HEK293 (cell line): ENCODE measurements at regions not wholly inside any gene's neighbourhood (a gene's known extent, or its start where the extent isn't known, plus 50 kb on each side); places are given as distances from the start of the nearest gene placed in this dataset.

ENCODE experiments used
- CTCF ChIA-PET: fragments of 350-600 bp; formaldehyde crosslinking; extraction: SDS; loops from one replicate; lab custom pipeline; 2021; ENCODE audit warnings: antibody characterized with exemption; lab: Yijun Ruan, JAX
- POLR2A ChIA-PET: fragments of 300-600 bp; formaldehyde crosslinking; extraction: SDS; loops from one replicate; lab custom pipeline; 2020; ENCODE audit warnings: antibody characterized with exemption, inconsistent platforms; lab: Yijun Ruan, JAX
- H3K27ac ChIP-seq: fragments of 200-500 bp; sonication (Bioruptor generic); 2 replicates; pipeline ENCODE4 v1.5.1; 2014; ENCODE audit warnings: low read depth, low read length, control low read depth, inconsistent platforms; ENCODE audit errors: extremely low read depth
- H3K36me3 ChIP-seq, 2 experiments: fragments of 200-500 bp in 1 of 2; sonication (Bioruptor generic) in 1 of 2; 1 replicate in 1 of 2; 2 replicates in 1 of 2; pipeline ENCODE4 v1.5.1; 2014 to 2017; ENCODE audit warnings: inconsistent platforms in 2 of 2, low read length in 2 of 2; ENCODE audit not compliant: control insufficient read depth in 2 of 2, insufficient read depth in 1 of 2
- H3K4me1 ChIP-seq: fragments of 200-500 bp; sonication (Bioruptor generic); 2 replicates; pipeline ENCODE4 v1.5.1; 2014; ENCODE audit warnings: mild to moderate bottlenecking, low read length, inconsistent platforms; ENCODE audit not compliant: control insufficient read depth, insufficient read depth
- H3K4me3 ChIP-seq: 2 replicates; pipeline ENCODE4 v1.5.1; 2011; ENCODE audit warnings: low read depth, mild to moderate bottlenecking, control low read depth, low read length, moderate library complexity
- H3K9me3 ChIP-seq: fragments of 200-500 bp; sonication (Bioruptor generic); 2 replicates; pipeline ENCODE4 v1.5.1; 2014; ENCODE audit warnings: low read depth, low read length, inconsistent platforms; ENCODE audit not compliant: control insufficient read depth, insufficient read depth
- KLF16 ChIP-seq: fragments of 450-650 bp; formaldehyde crosslinking; IDR thresholded peaks from 2 replicates; pipeline ENCODE4 v1.5.1; 2017; ENCODE audit warnings: missing biosample characterization, missing genetic modification characterization
- KLF9 ChIP-seq: fragments of 450-650 bp; formaldehyde crosslinking; IDR thresholded peaks from 2 replicates; pipeline ENCODE4 v1.5.1; 2016; ENCODE audit warnings: missing biosample characterization, missing genetic modification characterization, low read depth
- MYNN ChIP-seq: fragments of 450-650 bp; formaldehyde crosslinking; IDR thresholded peaks from 2 replicates; pipeline ENCODE4 v1.5.1; 2016; ENCODE audit warnings: missing biosample characterization, missing genetic modification characterization, borderline replicate concordance
- YY1 ChIP-seq: fragments of 450-650 bp; formaldehyde crosslinking; IDR thresholded peaks from 2 replicates; pipeline ENCODE4 v1.5.1; 2018; ENCODE audit warnings: missing biosample characterization, missing genetic modification characterization
- ZEB2 ChIP-seq: fragments of 450-650 bp; formaldehyde crosslinking; IDR thresholded peaks from 2 replicates; pipeline ENCODE4 v1.5.1; 2016; ENCODE audit warnings: missing biosample characterization, missing genetic modification characterization
- ZFP41 ChIP-seq: fragments of 450-650 bp; formaldehyde crosslinking; IDR thresholded peaks from 2 replicates; pipeline ENCODE4 v1.5.1; 2016; ENCODE audit warnings: missing biosample characterization, missing genetic modification characterization, borderline replicate concordance
- ZFP69B ChIP-seq: fragments of 450-650 bp; formaldehyde crosslinking; IDR thresholded peaks from 2 replicates; pipeline ENCODE4 v1.5.1; 2016; ENCODE audit warnings: missing biosample characterization, missing genetic modification characterization
- ZNF121 ChIP-seq: fragments of 450-650 bp; formaldehyde crosslinking; IDR thresholded peaks from 2 replicates; pipeline ENCODE4 v1.5.1; 2016; ENCODE audit warnings: missing biosample characterization, missing genetic modification characterization
- ZNF184 ChIP-seq: fragments of 450-650 bp; IDR thresholded peaks from 2 replicates; pipeline ENCODE4 v1.5.1; 2018; ENCODE audit warnings: missing biosample characterization, mild to moderate bottlenecking, missing genetic modification characterization
- ZNF239 ChIP-seq: fragments of 450-650 bp; formaldehyde crosslinking; IDR thresholded peaks from 2 replicates; pipeline ENCODE4 v1.5.1; 2016; ENCODE audit warnings: missing biosample characterization, missing genetic modification characterization
- ZNF274 ChIP-seq, 2 experiments: fragments of 200-500 bp in 1 of 2; fragments of 450-650 bp in 1 of 2; sonication (Bioruptor generic) in 1 of 2; formaldehyde crosslinking in 1 of 2; IDR thresholded peaks; 2 replicates each; pipeline versions ENCODE4 v1.5.1 to v1.6.1; 2014 to 2016; ENCODE audit warnings: borderline replicate concordance in 1 of 2, inconsistent platforms in 1 of 2, low read length in 1 of 2, missing biosample characterization in 1 of 2, missing genetic modification characterization in 1 of 2
- ZNF366 ChIP-seq: fragments of 450-650 bp; formaldehyde crosslinking; conservative IDR thresholded peaks from 2 replicates; pipeline ENCODE4 v1.5.1; 2016; ENCODE audit warnings: missing biosample characterization, missing genetic modification characterization
- ZNF514 ChIP-seq: fragments of 450-650 bp; formaldehyde crosslinking; IDR thresholded peaks from 2 replicates; pipeline ENCODE4 v1.5.1; 2016; ENCODE audit warnings: missing biosample characterization, missing genetic modification characterization
- ZNF548 ChIP-seq: fragments of 450-650 bp; formaldehyde crosslinking; IDR thresholded peaks from 2 replicates; pipeline ENCODE4 v1.5.1; 2016; ENCODE audit warnings: missing biosample characterization, missing genetic modification characterization
- ZNF558 ChIP-seq: fragments of 450-650 bp; formaldehyde crosslinking; IDR thresholded peaks from 2 replicates; pipeline ENCODE4 v1.5.1; 2016; ENCODE audit warnings: missing biosample characterization, missing genetic modification characterization
- ZNF596 ChIP-seq: fragments of 450-650 bp; IDR thresholded peaks from 2 replicates; pipeline ENCODE4 v1.5.0; 2018; ENCODE audit warnings: missing biosample characterization, mild to moderate bottlenecking, missing genetic modification characterization, moderate library complexity
- ZNF610 ChIP-seq: fragments of 450-650 bp; formaldehyde crosslinking; IDR thresholded peaks from 2 replicates; pipeline ENCODE4 v1.5.1; 2016; ENCODE audit warnings: missing biosample characterization, missing genetic modification characterization, borderline replicate concordance
- ZNF785 ChIP-seq: fragments of 450-650 bp; formaldehyde crosslinking; IDR thresholded peaks from 2 replicates; pipeline ENCODE4 v1.5.1; 2016; ENCODE audit warnings: missing biosample characterization, missing genetic modification characterization
- ZNF792 ChIP-seq: fragments of 450-650 bp; formaldehyde crosslinking; IDR thresholded peaks from 2 replicates; pipeline ENCODE4 v1.5.1; 2016; ENCODE audit warnings: missing biosample characterization, missing genetic modification characterization
- TF ChIP-seq, protein P1 (sequence below): fragments of 450-650 bp; formaldehyde crosslinking; IDR thresholded peaks from 2 replicates; pipeline ENCODE4 v1.5.1; 2017; ENCODE audit warnings: missing biosample characterization, missing genetic modification characterization
- TF ChIP-seq, protein P2 (sequence below): fragments of 450-650 bp; formaldehyde crosslinking; IDR thresholded peaks from 2 replicates; pipeline ENCODE4 v1.5.1; 2016; ENCODE audit warnings: missing biosample characterization, missing genetic modification characterization, borderline replicate concordance
- TF ChIP-seq, protein P3 (sequence below): fragments of 450-650 bp; formaldehyde crosslinking; IDR thresholded peaks from 2 replicates; pipeline ENCODE4 v1.5.1; 2016; ENCODE audit warnings: missing biosample characterization, missing genetic modification characterization

DNA sequence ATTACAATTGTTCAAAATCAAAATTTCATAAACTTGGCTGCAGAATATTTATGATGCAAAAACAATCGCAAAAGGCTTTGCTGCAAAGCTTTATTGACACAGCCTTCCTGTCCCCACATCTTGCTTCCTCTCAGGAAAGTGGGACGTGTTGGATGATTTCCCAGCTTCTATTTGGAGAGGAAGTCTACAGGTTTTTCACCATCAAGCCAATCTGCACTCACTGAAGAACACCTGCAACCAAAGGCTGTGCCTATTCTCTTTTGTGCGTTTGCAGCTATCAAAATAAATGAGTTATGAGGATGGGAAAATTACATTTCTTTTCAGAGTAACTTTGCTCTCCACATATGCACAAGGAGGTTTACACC is 214.4 kb downstream of the PLK2 start:
- no peak for TF ChIP-seq ZNF514 (tag by site-specific recombination)
- no peak for TF ChIP-seq ZNF239
- no peak overlapping the region for H3K4me3 ChIP-seq
- H3K4me1 ChIP-seq = no peaks in the 10 kb centered on the region
- no peaks in the 10 kb centered on the region for H3K9me3 ChIP-seq
- no peak overlapping the region for H3K27ac ChIP-seq
- ChIA-PET POLR2A (no interaction called here), CTCF (interaction anchor here (0.7 kb wide), 1 partner anchor 210 kb away, joined by 3 read pairs; no protein-coding TSS in a partner anchor)
- H3K36me3 ChIP-seq = no peaks in the 10 kb centered on the region

DNA sequence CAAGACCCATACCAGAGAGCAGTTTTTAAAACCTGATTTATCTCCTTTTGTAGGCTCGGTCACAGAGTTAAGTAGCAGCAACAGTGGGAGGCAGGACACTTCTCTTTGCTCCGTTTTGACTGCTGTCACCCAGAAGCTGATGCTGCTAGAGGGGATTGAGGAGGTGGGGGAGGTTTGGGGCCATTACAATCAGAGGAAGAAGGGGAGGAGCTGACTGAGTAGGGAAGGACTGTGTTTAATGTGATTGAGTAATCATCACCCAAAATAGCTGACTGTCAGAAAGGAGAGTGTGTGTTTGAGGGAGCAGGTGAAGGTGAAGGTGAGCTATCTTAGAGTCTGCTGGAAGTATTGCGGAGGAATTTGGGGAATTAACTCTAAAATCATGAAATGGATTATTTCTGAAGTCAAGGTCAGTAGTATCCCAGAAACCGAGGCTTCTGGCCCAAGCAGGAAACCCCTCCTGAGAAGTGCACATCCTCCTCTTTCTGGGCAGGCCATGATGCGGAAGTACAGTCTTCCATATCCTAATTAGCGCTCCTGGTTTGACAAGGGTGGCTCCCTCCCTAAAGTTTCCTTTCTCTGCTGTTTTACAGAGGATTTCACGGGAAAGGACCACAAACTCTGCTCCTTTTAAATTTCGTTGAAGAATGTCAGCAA is 214.9 kb downstream of the PLK2 start:
- ChIA-PET CTCF (no interaction called here), POLR2A (no interaction called here)
- no peaks in the 10 kb centered on the region for H3K4me1 ChIP-seq
- no peaks in the 10 kb centered on the region for H3K36me3 ChIP-seq
- H3K4me3 ChIP-seq = no peak overlapping the region
- TF ChIP-seq ZEB2 (tag by site-specific recombination) = no peak
- no peak for TF ChIP-seq ZNF366 (tag by site-specific recombination)
- no peak for TF ChIP-seq YY1
- TF ChIP-seq, protein P1, sequence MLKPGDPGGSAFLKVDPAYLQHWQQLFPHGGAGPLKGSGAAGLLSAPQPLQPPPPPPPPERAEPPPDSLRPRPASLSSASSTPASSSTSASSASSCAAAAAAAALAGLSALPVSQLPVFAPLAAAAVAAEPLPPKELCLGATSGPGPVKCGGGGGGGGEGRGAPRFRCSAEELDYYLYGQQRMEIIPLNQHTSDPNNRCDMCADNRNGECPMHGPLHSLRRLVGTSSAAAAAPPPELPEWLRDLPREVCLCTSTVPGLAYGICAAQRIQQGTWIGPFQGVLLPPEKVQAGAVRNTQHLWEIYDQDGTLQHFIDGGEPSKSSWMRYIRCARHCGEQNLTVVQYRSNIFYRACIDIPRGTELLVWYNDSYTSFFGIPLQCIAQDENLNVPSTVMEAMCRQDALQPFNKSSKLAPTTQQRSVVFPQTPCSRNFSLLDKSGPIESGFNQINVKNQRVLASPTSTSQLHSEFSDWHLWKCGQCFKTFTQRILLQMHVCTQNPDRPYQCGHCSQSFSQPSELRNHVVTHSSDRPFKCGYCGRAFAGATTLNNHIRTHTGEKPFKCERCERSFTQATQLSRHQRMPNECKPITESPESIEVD (tag by site-specific recombination) = no peak
- no peak for TF ChIP-seq ZNF121
- no peaks in the 10 kb centered on the region for H3K9me3 ChIP-seq
- no peak overlapping the region for H3K27ac ChIP-seq

DNA sequence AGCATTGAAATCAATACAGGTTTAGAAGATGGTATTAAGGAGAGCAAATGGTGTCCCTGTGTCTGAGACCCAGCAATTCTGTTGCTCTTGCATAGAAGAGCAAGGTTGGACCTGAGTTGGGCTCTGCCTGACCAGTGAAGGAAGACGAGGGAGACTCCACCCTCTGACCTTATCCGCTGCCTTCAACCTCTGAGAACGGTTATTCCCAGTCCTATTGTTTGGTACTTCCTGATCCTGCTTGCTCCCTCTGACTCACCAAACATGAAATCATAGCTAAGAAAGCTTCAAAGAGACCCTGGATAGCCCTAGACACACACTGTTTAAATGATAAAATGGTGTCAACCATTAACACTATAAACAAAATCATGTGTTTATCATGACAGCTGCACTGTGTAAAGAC is 218.5 kb downstream of the PLK2 start:
- POLR2A ChIA-PET = no interaction called here
- Histone ChIP-seq H3K9me3 (no peaks in the 10 kb centered on the region), H3K36me3 (no peaks in the 10 kb centered on the region), H3K4me3 (no peak overlapping the region), H3K27ac (no peak overlapping the region), H3K4me1 (no peaks in the 10 kb centered on the region)
- CTCF ChIA-PET = interaction anchor here (0.5 kb wide), 1 partner anchor 792 kb away, joined by 3 read pairs; no protein-coding TSS in a partner anchor
- TF ChIP-seq ZNF792 (tag by site-specific recombination) (no peak), ZNF548 (tag by site-specific recombination) (no peak), ZNF785 (tag by site-specific recombination) (no peak), ZNF184 (tag by site-specific recombination) (no peak), MYNN (tag by site-specific recombination) (no peak), ZNF274 (IDR thresholded peaks at IDR 0.05; ENCODE audit: low read length) (no peak), ZNF274 (tag by site-specific recombination; IDR thresholded peaks at IDR 0.05; ENCODE audit: borderline replicate concordance) (no peak), ZFP69B (no peak), KLF9 (tag by site-specific recombination) (no peak), ZNF558 (tag by site-specific recombination) (no peak), ZNF610 (tag by site-specific recombination) (no peak), ZNF596 (no peak), ZFP41 (tag by site-specific recombination) (no peak), KLF16 (no peak)
- TF ChIP-seq, protein P2, sequence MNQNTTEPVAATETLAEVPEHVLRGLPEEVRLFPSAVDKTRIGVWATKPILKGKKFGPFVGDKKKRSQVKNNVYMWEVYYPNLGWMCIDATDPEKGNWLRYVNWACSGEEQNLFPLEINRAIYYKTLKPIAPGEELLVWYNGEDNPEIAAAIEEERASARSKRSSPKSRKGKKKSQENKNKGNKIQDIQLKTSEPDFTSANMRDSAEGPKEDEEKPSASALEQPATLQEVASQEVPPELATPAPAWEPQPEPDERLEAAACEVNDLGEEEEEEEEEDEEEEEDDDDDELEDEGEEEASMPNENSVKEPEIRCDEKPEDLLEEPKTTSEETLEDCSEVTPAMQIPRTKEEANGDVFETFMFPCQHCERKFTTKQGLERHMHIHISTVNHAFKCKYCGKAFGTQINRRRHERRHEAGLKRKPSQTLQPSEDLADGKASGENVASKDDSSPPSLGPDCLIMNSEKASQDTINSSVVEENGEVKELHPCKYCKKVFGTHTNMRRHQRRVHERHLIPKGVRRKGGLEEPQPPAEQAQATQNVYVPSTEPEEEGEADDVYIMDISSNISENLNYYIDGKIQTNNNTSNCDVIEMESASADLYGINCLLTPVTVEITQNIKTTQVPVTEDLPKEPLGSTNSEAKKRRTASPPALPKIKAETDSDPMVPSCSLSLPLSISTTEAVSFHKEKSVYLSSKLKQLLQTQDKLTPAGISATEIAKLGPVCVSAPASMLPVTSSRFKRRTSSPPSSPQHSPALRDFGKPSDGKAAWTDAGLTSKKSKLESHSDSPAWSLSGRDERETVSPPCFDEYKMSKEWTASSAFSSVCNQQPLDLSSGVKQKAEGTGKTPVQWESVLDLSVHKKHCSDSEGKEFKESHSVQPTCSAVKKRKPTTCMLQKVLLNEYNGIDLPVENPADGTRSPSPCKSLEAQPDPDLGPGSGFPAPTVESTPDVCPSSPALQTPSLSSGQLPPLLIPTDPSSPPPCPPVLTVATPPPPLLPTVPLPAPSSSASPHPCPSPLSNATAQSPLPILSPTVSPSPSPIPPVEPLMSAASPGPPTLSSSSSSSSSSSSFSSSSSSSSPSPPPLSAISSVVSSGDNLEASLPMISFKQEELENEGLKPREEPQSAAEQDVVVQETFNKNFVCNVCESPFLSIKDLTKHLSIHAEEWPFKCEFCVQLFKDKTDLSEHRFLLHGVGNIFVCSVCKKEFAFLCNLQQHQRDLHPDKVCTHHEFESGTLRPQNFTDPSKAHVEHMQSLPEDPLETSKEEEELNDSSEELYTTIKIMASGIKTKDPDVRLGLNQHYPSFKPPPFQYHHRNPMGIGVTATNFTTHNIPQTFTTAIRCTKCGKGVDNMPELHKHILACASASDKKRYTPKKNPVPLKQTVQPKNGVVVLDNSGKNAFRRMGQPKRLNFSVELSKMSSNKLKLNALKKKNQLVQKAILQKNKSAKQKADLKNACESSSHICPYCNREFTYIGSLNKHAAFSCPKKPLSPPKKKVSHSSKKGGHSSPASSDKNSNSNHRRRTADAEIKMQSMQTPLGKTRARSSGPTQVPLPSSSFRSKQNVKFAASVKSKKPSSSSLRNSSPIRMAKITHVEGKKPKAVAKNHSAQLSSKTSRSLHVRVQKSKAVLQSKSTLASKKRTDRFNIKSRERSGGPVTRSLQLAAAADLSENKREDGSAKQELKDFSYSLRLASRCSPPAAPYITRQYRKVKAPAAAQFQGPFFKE (tag by site-specific recombination) = no peak
- TF ChIP-seq, protein P3, sequence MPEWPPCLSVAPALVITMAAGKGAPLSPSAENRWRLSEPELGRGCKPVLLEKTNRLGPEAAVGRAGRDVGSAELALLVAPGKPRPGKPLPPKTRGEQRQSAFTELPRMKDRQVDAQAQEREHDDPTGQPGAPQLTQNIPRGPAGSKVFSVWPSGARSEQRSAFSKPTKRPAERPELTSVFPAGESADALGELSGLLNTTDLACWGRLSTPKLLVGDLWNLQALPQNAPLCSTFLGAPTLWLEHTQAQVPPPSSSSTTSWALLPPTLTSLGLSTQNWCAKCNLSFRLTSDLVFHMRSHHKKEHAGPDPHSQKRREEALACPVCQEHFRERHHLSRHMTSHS (tag by site-specific recombination) = no peak
